Stimulated activated CD4-positive, alpha-beta T cell treated with anti-CD3 and anti-CD28 coated beads, Interleukin-2, amount 100 ng/mL, for 4 hours (primary cell): ENCODE measurements at regions not wholly inside any gene's neighbourhood (a gene's known extent, or its start where the extent isn't known, plus 50 kb on each side); places are given as distances from the start of the nearest gene placed in this dataset.

Experiments
- DNase-seq: peaks from one replicate; pipeline ENCODE4 v3.0.0-alpha.2; 2020; ENCODE audit warnings: low read depth

GRCh38 chr18:61989138-61989537 lies 96.3 kb upstream of the RNF152 start:
- DNase-seq = no peak

GRCh38 chr18:61988100-61988499 lies 95.3 kb upstream of the RNF152 start:
- DNase-seq = no peak

GRCh38 chr18:61985681-61986080 lies 92.9 kb upstream of the RNF152 start:
- no peak for DNase-seq

- DNase-seq = no peak
Observed at GRCh38 chr18:61984349-61984748, 91.5 kb upstream of the RNF152 start.

- DNase-seq = no peak
Observed at GRCh38 chr18:61982475-61982874, 89.7 kb upstream of the RNF152 start.

GRCh38 chr18:61980355-61980754 lies 87.5 kb upstream of the RNF152 start:
- DNase-seq = no peak

- peak; percentile 44 for DNase-seq
Observed at GRCh38 chr18:61975526-61976326, 82.9 kb upstream of the RNF152 start.

- no peak for DNase-seq
Observed at GRCh38 chr18:61973273-61974115, 80.7 kb upstream of the RNF152 start.

- DNase-seq = no peak
Observed at GRCh38 chr18:61972389-61973264, 79.8 kb upstream of the RNF152 start.

- no peak for DNase-seq
Observed at GRCh38 chr18:61967252-61967891, 74.6 kb upstream of the RNF152 start.

- DNase-seq = no peak
Observed at GRCh38 chr18:61965311-61965710, 72.5 kb upstream of the RNF152 start.

- no peak for DNase-seq
Observed at GRCh38 chr18:61964616-61965015, 71.8 kb upstream of the RNF152 start.

- no peak for DNase-seq
Observed at GRCh38 chr18:61963705-61964104, 70.9 kb upstream of the RNF152 start.

GRCh38 chr18:61957801-61958516 lies 65.2 kb upstream of the RNF152 start:
- DNase-seq = no peak

GRCh38 chr18:61955644-61956043 lies 62.8 kb upstream of the RNF152 start:
- no peak for DNase-seq

- DNase-seq = no peak
Observed at GRCh38 chr18:61954096-61954746, 61.4 kb upstream of the RNF152 start.

GRCh38 chr18:61953641-61954040 lies 60.8 kb upstream of the RNF152 start:
- no peak for DNase-seq

- DNase-seq = no peak
Observed at GRCh38 chr18:61953161-61953560, 60.4 kb upstream of the RNF152 start.

- no peak for DNase-seq
Observed at GRCh38 chr18:61951396-61951795, 58.6 kb upstream of the RNF152 start.

GRCh38 chr18:61950371-61950770 lies 57.6 kb upstream of the RNF152 start:
- DNase-seq = no peak

GRCh38 chr18:61949946-61950345 lies 57.1 kb upstream of the RNF152 start:
- DNase-seq = no peak
